HEK293 (cell line): ENCODE measurements at regions not wholly inside any gene's neighbourhood (a gene's known extent, or its start where the extent isn't known, plus 50 kb on each side); places are given as distances from the start of the nearest gene placed in this dataset.

Source experiments
- CTCF ChIP-seq: fragments of 450-650 bp; formaldehyde crosslinking; IDR thresholded peaks from 2 replicates; pipeline ENCODE4 v1.5.1; 2016; ENCODE audit warnings: missing biosample characterization, missing genetic modification characterization
- GLI4 ChIP-seq: fragments of 450-650 bp; formaldehyde crosslinking; IDR thresholded peaks from 2 replicates; pipeline ENCODE4 v1.5.1; 2016; ENCODE audit warnings: missing biosample characterization, missing genetic modification characterization
- GLIS1 ChIP-seq: fragments of 450-650 bp; formaldehyde crosslinking; IDR thresholded peaks from 2 replicates; pipeline ENCODE4 v1.5.1; 2016; ENCODE audit warnings: missing biosample characterization, missing genetic modification characterization
- HIC1 ChIP-seq: fragments of 450-650 bp; formaldehyde crosslinking; IDR thresholded peaks from 2 replicates; pipeline ENCODE4 v1.5.1; 2016; ENCODE audit warnings: missing biosample characterization, missing genetic modification characterization
- INSM2 ChIP-seq: fragments of 450-650 bp; formaldehyde crosslinking; IDR thresholded peaks from 2 replicates; pipeline ENCODE4 v1.5.1; 2016; ENCODE audit warnings: missing biosample characterization, missing genetic modification characterization
- KLF17 ChIP-seq: fragments of 450-650 bp; formaldehyde crosslinking; IDR thresholded peaks from 2 replicates; pipeline ENCODE4 v1.5.1; 2016; ENCODE audit warnings: missing biosample characterization, missing genetic modification characterization
- PATZ1 ChIP-seq: fragments of 450-650 bp; formaldehyde crosslinking; IDR thresholded peaks from 2 replicates; pipeline ENCODE4 v1.5.1; 2016; ENCODE audit warnings: missing biosample characterization, missing genetic modification characterization
- PRDM10 ChIP-seq: fragments of 450-650 bp; formaldehyde crosslinking; IDR thresholded peaks from 2 replicates; pipeline ENCODE4 v1.5.1; 2016; ENCODE audit warnings: missing biosample characterization, missing genetic modification characterization
- REPIN1 ChIP-seq: fragments of 450-650 bp; formaldehyde crosslinking; IDR thresholded peaks from 2 replicates; pipeline ENCODE4 v1.5.1; 2017; ENCODE audit warnings: missing biosample characterization, missing genetic modification characterization, low read depth
- ZBTB21 ChIP-seq: fragments of 450-650 bp; formaldehyde crosslinking; IDR thresholded peaks from 2 replicates; pipeline ENCODE4 v1.5.1; 2017; ENCODE audit warnings: missing biosample characterization, missing genetic modification characterization
- ZNF175 ChIP-seq: fragments of 450-650 bp; formaldehyde crosslinking; IDR thresholded peaks from 2 replicates; pipeline ENCODE4 v1.5.1; 2016; ENCODE audit warnings: missing biosample characterization, missing genetic modification characterization
- ZNF211 ChIP-seq: fragments of 450-650 bp; formaldehyde crosslinking; IDR thresholded peaks from 2 replicates; pipeline ENCODE4 v1.5.1; 2016; ENCODE audit warnings: low read depth, missing biosample characterization, missing genetic modification characterization
- ZNF404 ChIP-seq: fragments of 450-650 bp; formaldehyde crosslinking; IDR thresholded peaks from 2 replicates; pipeline ENCODE4 v1.5.1; 2017; ENCODE audit warnings: missing biosample characterization, missing genetic modification characterization
- ZNF510 ChIP-seq: fragments of 450-650 bp; formaldehyde crosslinking; IDR thresholded peaks from 2 replicates; pipeline ENCODE4 v1.5.1; 2018; ENCODE audit warnings: mild to moderate bottlenecking, missing genetic modification characterization, missing biosample characterization; ENCODE audit not compliant: insufficient replicate concordance
- ZNF513 ChIP-seq: fragments of 450-650 bp; IDR thresholded peaks from 2 replicates; pipeline ENCODE4 v1.5.1; 2018; ENCODE audit warnings: missing biosample characterization, missing genetic modification characterization
- ZNF529 ChIP-seq: fragments of 450-650 bp; formaldehyde crosslinking; IDR thresholded peaks from 2 replicates; pipeline ENCODE4 v1.5.1; 2017; ENCODE audit warnings: missing genetic modification characterization, missing biosample characterization; ENCODE audit not compliant: insufficient replicate concordance
- ZNF530 ChIP-seq: fragments of 450-650 bp; formaldehyde crosslinking; IDR thresholded peaks from 2 replicates; pipeline ENCODE4 v1.5.1; 2016; ENCODE audit warnings: low read depth, missing biosample characterization, missing genetic modification characterization
- ZNF571 ChIP-seq: fragments of 450-650 bp; formaldehyde crosslinking; IDR thresholded peaks from 2 replicates; pipeline ENCODE4 v1.5.0; 2017; ENCODE audit warnings: missing biosample characterization, missing genetic modification characterization
- ZNF585B ChIP-seq: fragments of 450-650 bp; formaldehyde crosslinking; IDR thresholded peaks from 2 replicates; pipeline ENCODE4 v1.5.1; 2016; ENCODE audit warnings: missing biosample characterization, missing genetic modification characterization
- ZNF610 ChIP-seq: fragments of 450-650 bp; formaldehyde crosslinking; IDR thresholded peaks from 2 replicates; pipeline ENCODE4 v1.5.1; 2016; ENCODE audit warnings: missing biosample characterization, missing genetic modification characterization, borderline replicate concordance
- ZNF626 ChIP-seq: fragments of 450-650 bp; sonication (Bioruptor Pico); formaldehyde crosslinking; IDR thresholded peaks from 2 replicates; pipeline ENCODE4 v1.5.1; 2018; ENCODE audit warnings: missing biosample characterization, missing genetic modification characterization, inconsistent platforms
- ZNF629 ChIP-seq: fragments of 450-650 bp; formaldehyde crosslinking; IDR thresholded peaks from 2 replicates; pipeline ENCODE4 v1.5.1; 2017; ENCODE audit warnings: missing biosample characterization, missing genetic modification characterization
- ZNF664 ChIP-seq: fragments of 450-650 bp; formaldehyde crosslinking; IDR thresholded peaks from 2 replicates; pipeline ENCODE4 v1.5.1; 2016; ENCODE audit warnings: missing biosample characterization, missing genetic modification characterization
- ZNF777 ChIP-seq: fragments of 450-650 bp; formaldehyde crosslinking; IDR thresholded peaks from 2 replicates; pipeline ENCODE4 v1.5.1; 2017; ENCODE audit warnings: missing biosample characterization, missing genetic modification characterization, borderline replicate concordance
- ZSCAN16 ChIP-seq: fragments of 450-650 bp; formaldehyde crosslinking; IDR thresholded peaks from 2 replicates; pipeline ENCODE4 v1.5.1; 2016; ENCODE audit warnings: missing biosample characterization, missing genetic modification characterization

GRCh38 chr12:74015118-74015517 lies 522.5 kb upstream of the ATXN7L3B start (continued):
- TF ChIP-seq ZNF585B (no peak), INSM2 (tag by site-specific recombination) (no peak), ZNF664 (peak; percentile 48; the same call in 1 of the 2 replicates), ZNF510 (peak; percentile 26), ZNF530 (no peak), ZNF175 (tag by site-specific recombination) (no peak), ZBTB21 (tag by site-specific recombination) (no peak), GLIS1 (no peak), PRDM10 (tag by site-specific recombination) (no peak), ZNF571 (no peak), ZNF777 (tag by site-specific recombination) (no peak), ZNF211 (tag by site-specific recombination) (no peak), ZNF610 (no peak), ZNF529 (tag by site-specific recombination) (peak; percentile 39), ZNF404 (tag by site-specific recombination) (0 out of 2 replicates have a peak, but pooled peaks have one; percentile 37), GLI4 (tag by site-specific recombination) (no peak), ZNF629 (tag by site-specific recombination) (no peak), ZNF626 (tag by site-specific recombination) (no peak), ZNF513 (tag by site-specific recombination) (no peak), CTCF (tag by site-specific recombination) (no peak), KLF17 (tag by site-specific recombination) (no peak), ZSCAN16 (tag by site-specific recombination) (no peak), PATZ1 (tag by site-specific recombination) (no peak), REPIN1 (no peak), HIC1 (tag by site-specific recombination) (no peak)
